ENCODE measurements at regions not wholly inside any gene's neighbourhood (a gene's known extent, or its start where the extent isn't known, plus 50 kb on each side); places are given as distances from the start of the nearest gene placed in this dataset.

- TF ChIP-seq SPI1 (IDR thresholded peaks at IDR 0.05; ENCODE audit: low read depth, low read length) (no peak), POLR2A (IDR thresholded peaks at IDR 0.05; ENCODE audit: low read depth, low read length) (no peak), TAF1 (IDR thresholded peaks at IDR 0.05; ENCODE audit: low read depth, low read length) (no peak)
Observed at GRCh38 chr10:128725531-128725930, 599.3 kb upstream of the MKI67 start.

Measured in GM12891 (cell line).